Keratinocyte (primary cell): ENCODE measurements at regions not wholly inside any gene's neighbourhood (a gene's known extent, or its start where the extent isn't known, plus 50 kb on each side); places are given as distances from the start of the nearest gene placed in this dataset.

ENCODE experiments used
- EZH2 ChIP-seq: IDR thresholded peaks from one replicate; pipeline ENCODE4 v1.6.1; 2012; ENCODE audit warnings: inconsistent platforms, mild to moderate bottlenecking, low read length, moderate library complexity
- TF ChIP-seq, protein P1 (sequence below), 3 experiments: IDR thresholded peaks in 1 of 3; conservative IDR thresholded peaks in 1 of 3; optimal IDR thresholded peaks in 1 of 3; 2 replicates in 2 of 3; 3 replicates in 1 of 3; pipeline versions ENCODE3 to v1.5.1; 2011; ENCODE audit warnings: low read length in 3 of 3, mild to moderate bottlenecking in 3 of 3, moderate library complexity in 2 of 3, control low read depth in 1 of 3, inconsistent platforms in 1 of 3; ENCODE audit not compliant: insufficient read depth in 2 of 3; ENCODE audit errors: extremely low read depth in 1 of 3

DNA sequence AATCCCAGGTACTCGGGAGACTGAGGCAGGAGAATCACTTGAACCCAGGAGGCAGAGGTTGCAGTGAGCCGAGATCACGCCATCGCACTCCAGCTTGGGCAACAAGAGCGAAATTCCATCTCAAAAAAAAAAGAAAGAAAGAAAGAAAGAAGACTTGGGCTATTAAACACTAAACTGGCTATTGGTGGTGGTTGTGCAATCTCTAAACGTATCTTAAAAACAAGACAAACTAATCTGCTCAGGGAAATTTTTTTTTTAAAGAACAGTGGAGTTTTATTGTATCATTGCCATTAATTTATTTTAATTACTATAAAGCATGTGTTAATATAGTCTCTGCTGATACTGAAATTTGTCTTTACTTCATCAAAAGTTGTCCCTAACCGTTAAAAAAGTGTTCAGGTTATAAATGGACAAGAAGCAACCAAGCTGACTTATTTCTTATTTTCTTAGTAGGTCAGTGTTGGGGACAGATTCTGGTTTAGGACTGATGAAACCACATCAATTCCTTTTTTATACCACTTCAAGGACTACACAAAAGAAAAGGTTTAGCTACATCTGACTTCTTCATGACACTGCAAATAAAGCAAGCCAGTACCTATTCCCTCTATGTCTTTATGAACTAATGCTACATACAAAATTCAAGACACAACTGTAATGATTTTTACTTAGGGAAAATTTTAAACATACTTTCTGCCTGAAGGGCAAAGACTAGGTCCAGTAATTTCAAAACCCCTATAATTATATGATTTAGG is 68.7 kb upstream of the KRAS start:
- TF ChIP-seq, protein P1, sequence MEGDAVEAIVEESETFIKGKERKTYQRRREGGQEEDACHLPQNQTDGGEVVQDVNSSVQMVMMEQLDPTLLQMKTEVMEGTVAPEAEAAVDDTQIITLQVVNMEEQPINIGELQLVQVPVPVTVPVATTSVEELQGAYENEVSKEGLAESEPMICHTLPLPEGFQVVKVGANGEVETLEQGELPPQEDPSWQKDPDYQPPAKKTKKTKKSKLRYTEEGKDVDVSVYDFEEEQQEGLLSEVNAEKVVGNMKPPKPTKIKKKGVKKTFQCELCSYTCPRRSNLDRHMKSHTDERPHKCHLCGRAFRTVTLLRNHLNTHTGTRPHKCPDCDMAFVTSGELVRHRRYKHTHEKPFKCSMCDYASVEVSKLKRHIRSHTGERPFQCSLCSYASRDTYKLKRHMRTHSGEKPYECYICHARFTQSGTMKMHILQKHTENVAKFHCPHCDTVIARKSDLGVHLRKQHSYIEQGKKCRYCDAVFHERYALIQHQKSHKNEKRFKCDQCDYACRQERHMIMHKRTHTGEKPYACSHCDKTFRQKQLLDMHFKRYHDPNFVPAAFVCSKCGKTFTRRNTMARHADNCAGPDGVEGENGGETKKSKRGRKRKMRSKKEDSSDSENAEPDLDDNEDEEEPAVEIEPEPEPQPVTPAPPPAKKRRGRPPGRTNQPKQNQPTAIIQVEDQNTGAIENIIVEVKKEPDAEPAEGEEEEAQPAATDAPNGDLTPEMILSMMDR (optimal IDR thresholded peaks at IDR 0.05 in 1 of 3, IDR thresholded peaks at IDR 0.05 in 1 of 3, conservative IDR thresholded peaks at IDR 0.05 in 1 of 3; ENCODE audit: extremely low read depth in 1 of 3, insufficient read depth in 2 of 3, low read length in 3 of 3) = no peak
- TF ChIP-seq EZH2 = no peak
